NCI-H2171 (cell line): ENCODE measurements at regions not wholly inside any gene's neighbourhood (a gene's known extent, or its start where the extent isn't known, plus 50 kb on each side); places are given as distances from the start of the nearest gene placed in this dataset.
"Not testable (repeated sequence)": the region's sequence is repeated elsewhere in the genome, so short reads cannot be mapped to it uniquely, and the experiment has no call there.

Experiments used
- DNase-seq: peaks from one replicate; lab custom pipeline; 2025; lab: John Stamatoyannopoulos, UW

- DNase-seq = no peak
These were observed 404.9 kb downstream of the CPS1 start for GRCh38 chr2:210961249-210961648.

GRCh38 chr2:210963386-210963785 lies 407.0 kb downstream of the CPS1 start:
- DNase-seq = no peak

- DNase-seq = no peak
These were observed 407.9 kb downstream of the CPS1 start for GRCh38 chr2:210964141-210964764.

GRCh38 chr2:210965472-210965871 lies 409.1 kb downstream of the CPS1 start:
- no peak for DNase-seq

- no peak for DNase-seq
These were observed 409.9 kb downstream of the CPS1 start for GRCh38 chr2:210966330-210966729.

- DNase-seq = no peak
These were observed 415.0 kb downstream of the CPS1 start for GRCh38 chr2:210971431-210971830.

GRCh38 chr2:210986806-210987205 lies 430.4 kb downstream of the CPS1 start:
- DNase-seq = not testable (repeated sequence)

GRCh38 chr2:210991107-210991506 lies 434.7 kb downstream of the CPS1 start:
- no peak for DNase-seq

- DNase-seq = no peak
These were observed 437.7 kb downstream of the CPS1 start for GRCh38 chr2:210994104-210994503.

- no peak for DNase-seq
These were observed 441.0 kb downstream of the CPS1 start for GRCh38 chr2:210997373-210997772.

- no peak for DNase-seq
These were observed 441.9 kb downstream of the CPS1 start for GRCh38 chr2:210998334-210998733.

GRCh38 chr2:211014376-211014775 lies 458.0 kb downstream of the CPS1 start:
- DNase-seq = no peak

- no peak for DNase-seq
These were observed 458.5 kb downstream of the CPS1 start for GRCh38 chr2:211014906-211015305.

GRCh38 chr2:211025089-211025488 lies 468.7 kb downstream of the CPS1 start:
- not testable (repeated sequence) for DNase-seq

GRCh38 chr2:211026109-211026508 lies 469.7 kb downstream of the CPS1 start:
- DNase-seq = no peak

- no peak for DNase-seq
These were observed 471.6 kb downstream of the CPS1 start for GRCh38 chr2:211027976-211028375.

- DNase-seq = no peak
These were observed 477.4 kb downstream of the CPS1 start for GRCh38 chr2:211033765-211034164.

- DNase-seq = no peak
These were observed 479.3 kb downstream of the CPS1 start for GRCh38 chr2:211035548-211036185.

- no peak for DNase-seq
These were observed 488.6 kb downstream of the CPS1 start for GRCh38 chr2:211045025-211045424.

- no peak for DNase-seq
These were observed 493.1 kb downstream of the CPS1 start for GRCh38 chr2:211049321-211050018.

GRCh38 chr2:211055438-211055837 lies 499.0 kb downstream of the CPS1 start:
- no peak for DNase-seq

GRCh38 chr2:211061612-211062296 lies 505.4 kb downstream of the CPS1 start:
- no peak for DNase-seq

- no peak for DNase-seq
These were observed 505.9 kb downstream of the CPS1 start for GRCh38 chr2:211062297-211062612.
